Ishikawa (cell line): ENCODE measurements at regions not wholly inside any gene's neighbourhood (a gene's known extent, or its start where the extent isn't known, plus 50 kb on each side); places are given as distances from the start of the nearest gene placed in this dataset.
A peak's percentile ranks its signal among the peaks of the same experiment; 100 is the strongest.

ENCODE experiments used
- FOXM1 ChIP-seq: IDR thresholded peaks from 2 replicates; pipeline ENCODE4 v1.6.1; 2012; ENCODE audit warnings: low read depth, borderline replicate concordance
- TAF1 ChIP-seq: IDR thresholded peaks from 2 replicates; pipeline ENCODE4 v1.6.1; 2012; ENCODE audit warnings: low read depth, mild to moderate bottlenecking
- TCF12 ChIP-seq: IDR thresholded peaks from 2 replicates; pipeline ENCODE4 v1.6.1; 2012; ENCODE audit warnings: low read depth
- TEAD4 ChIP-seq: IDR thresholded peaks from 2 replicates; pipeline ENCODE4 v1.6.1; 2012
- TF ChIP-seq, protein P1 (sequence below): IDR thresholded peaks from 2 replicates; pipeline ENCODE4 v1.6.1; 2012
- TF ChIP-seq, protein P2 (sequence below): IDR thresholded peaks from 2 replicates; pipeline ENCODE4 v1.6.1; 2012; ENCODE audit warnings: low read depth, mild to moderate bottlenecking

DNA sequence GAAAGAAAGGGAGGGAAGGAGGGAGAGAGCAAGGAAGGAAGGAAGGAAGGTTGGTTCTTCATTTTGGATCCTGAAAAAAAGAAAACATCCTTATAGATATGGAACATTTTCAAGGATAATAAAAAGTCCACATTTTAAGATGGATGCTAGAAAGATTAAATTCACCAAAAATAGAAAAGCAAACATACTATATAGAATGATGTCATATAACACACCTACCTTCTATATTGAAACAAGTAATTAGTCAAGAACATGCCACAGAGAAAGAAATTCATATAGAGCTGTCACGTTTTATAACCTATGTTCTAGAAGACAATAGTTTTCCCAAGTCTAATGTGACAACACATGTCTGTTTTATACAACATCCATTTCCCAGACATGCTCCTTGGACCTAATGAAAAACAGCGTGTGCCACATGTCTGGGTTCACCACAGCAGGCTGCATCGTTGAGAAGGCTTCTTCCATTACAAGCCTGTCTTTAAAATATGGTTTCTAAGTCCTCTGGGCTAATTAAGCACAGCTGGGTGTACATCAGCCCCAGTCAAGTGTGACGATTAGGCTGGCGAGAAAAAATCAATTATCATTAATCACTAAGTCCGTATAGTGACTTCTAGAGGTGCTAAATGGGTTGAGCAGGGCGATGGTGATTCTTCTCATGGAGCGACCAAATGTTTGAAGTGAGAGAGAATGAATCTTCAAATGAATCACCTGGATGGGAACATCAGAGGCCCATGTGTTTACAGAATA lies 301.8 kb downstream of the TLE1 start:
- 0 out of 2 replicates have a peak, but pooled peaks have one; percentile 29 for TF ChIP-seq FOXM1
- TF ChIP-seq, protein P1, sequence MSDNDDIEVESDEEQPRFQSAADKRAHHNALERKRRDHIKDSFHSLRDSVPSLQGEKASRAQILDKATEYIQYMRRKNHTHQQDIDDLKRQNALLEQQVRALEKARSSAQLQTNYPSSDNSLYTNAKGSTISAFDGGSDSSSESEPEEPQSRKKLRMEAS, result 0 out of 2 replicates have a peak, but pooled peaks have one; percentile 36
- TF ChIP-seq, protein P2, sequence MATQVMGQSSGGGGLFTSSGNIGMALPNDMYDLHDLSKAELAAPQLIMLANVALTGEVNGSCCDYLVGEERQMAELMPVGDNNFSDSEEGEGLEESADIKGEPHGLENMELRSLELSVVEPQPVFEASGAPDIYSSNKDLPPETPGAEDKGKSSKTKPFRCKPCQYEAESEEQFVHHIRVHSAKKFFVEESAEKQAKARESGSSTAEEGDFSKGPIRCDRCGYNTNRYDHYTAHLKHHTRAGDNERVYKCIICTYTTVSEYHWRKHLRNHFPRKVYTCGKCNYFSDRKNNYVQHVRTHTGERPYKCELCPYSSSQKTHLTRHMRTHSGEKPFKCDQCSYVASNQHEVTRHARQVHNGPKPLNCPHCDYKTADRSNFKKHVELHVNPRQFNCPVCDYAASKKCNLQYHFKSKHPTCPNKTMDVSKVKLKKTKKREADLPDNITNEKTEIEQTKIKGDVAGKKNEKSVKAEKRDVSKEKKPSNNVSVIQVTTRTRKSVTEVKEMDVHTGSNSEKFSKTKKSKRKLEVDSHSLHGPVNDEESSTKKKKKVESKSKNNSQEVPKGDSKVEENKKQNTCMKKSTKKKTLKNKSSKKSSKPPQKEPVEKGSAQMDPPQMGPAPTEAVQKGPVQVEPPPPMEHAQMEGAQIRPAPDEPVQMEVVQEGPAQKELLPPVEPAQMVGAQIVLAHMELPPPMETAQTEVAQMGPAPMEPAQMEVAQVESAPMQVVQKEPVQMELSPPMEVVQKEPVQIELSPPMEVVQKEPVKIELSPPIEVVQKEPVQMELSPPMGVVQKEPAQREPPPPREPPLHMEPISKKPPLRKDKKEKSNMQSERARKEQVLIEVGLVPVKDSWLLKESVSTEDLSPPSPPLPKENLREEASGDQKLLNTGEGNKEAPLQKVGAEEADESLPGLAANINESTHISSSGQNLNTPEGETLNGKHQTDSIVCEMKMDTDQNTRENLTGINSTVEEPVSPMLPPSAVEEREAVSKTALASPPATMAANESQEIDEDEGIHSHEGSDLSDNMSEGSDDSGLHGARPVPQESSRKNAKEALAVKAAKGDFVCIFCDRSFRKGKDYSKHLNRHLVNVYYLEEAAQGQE, result no peak
- peak; percentile 34; the same call in 1 of the 2 replicates for TF ChIP-seq TCF12
- no peak for TF ChIP-seq TAF1
- no peak for TF ChIP-seq TEAD4
